Neuronal stem cell (in vitro differentiated cells): ENCODE measurements at regions not wholly inside any gene's neighbourhood (a gene's known extent, or its start where the extent isn't known, plus 50 kb on each side); places are given as distances from the start of the nearest gene placed in this dataset.

Experiments
- DNase-seq: peaks from one replicate; pipeline ENCODE4 v3.0.0-alpha.2; 2013; ENCODE audit warnings: low spot score
- H2AFZ ChIP-seq: one replicate; pipeline ENCODE4 v1.6.1; 2013; ENCODE audit warnings: mild to moderate bottlenecking, low read length, inconsistent platforms
- H2AK5ac ChIP-seq: 2 replicates; pipeline ENCODE4 v1.6.1; 2013; ENCODE audit warnings: low read depth, mild to moderate bottlenecking, inconsistent platforms, low read length, moderate library complexity, mixed read lengths
- H2BK120ac ChIP-seq: 2 replicates; pipeline ENCODE4 v1.6.1; 2013; ENCODE audit warnings: low read depth, mild to moderate bottlenecking, inconsistent platforms, low read length, moderate library complexity, mixed read lengths
- H2BK12ac ChIP-seq: one replicate; pipeline ENCODE4 v1.6.1; 2013; ENCODE audit warnings: low read length, inconsistent platforms
- H2BK15ac ChIP-seq: 2 replicates; pipeline ENCODE4 v1.6.1; 2013; ENCODE audit warnings: mild to moderate bottlenecking, low read length, inconsistent platforms, mixed read lengths
- H2BK5ac ChIP-seq: one replicate; pipeline ENCODE4 v1.6.1; 2013; ENCODE audit warnings: inconsistent platforms, mild to moderate bottlenecking, low read length, moderate library complexity
- H3K14ac ChIP-seq: one replicate; pipeline ENCODE4 v1.6.1; 2013; ENCODE audit warnings: low read length, inconsistent platforms
- H3K18ac ChIP-seq: 2 replicates; pipeline ENCODE4 v1.6.1; 2013; ENCODE audit warnings: low read length, inconsistent platforms
- H3K23ac ChIP-seq: 2 replicates; pipeline ENCODE4 v1.6.1; 2013; ENCODE audit warnings: low read depth, mild to moderate bottlenecking, mixed read lengths, low read length, inconsistent platforms; ENCODE audit not compliant: poor library complexity
- H3K27ac ChIP-seq: replicated peaks from 3 replicates; pipeline ENCODE4 v1.5.1; 2013; ENCODE audit warnings: low read length, inconsistent platforms
- H3K27me3 ChIP-seq, 3 experiments: 2 replicates each; pipeline ENCODE4 v1.6.1; 2013; ENCODE audit warnings: low read length in 3 of 3, mild to moderate bottlenecking in 2 of 3, inconsistent platforms in 1 of 3, low read depth in 1 of 3, mixed read lengths in 1 of 3, moderate library complexity in 1 of 3; ENCODE audit not compliant: control insufficient read depth in 3 of 3, insufficient read depth in 3 of 3
- H3K36me3 ChIP-seq, 2 donors: replicated peaks in 1 of 2; 2 replicates each; pipeline ENCODE4 v1.6.1; 2013; ENCODE audit warnings: low read length in 2 of 2; ENCODE audit not compliant: control insufficient read depth in 2 of 2, insufficient read depth in 2 of 2
- H3K4ac ChIP-seq: 2 replicates; pipeline ENCODE4 v1.6.1; 2013; ENCODE audit warnings: inconsistent platforms, mild to moderate bottlenecking, low read length, moderate library complexity
- H3K4me1 ChIP-seq, 2 donors: 1 replicate in 1 of 2; 2 replicates in 1 of 2; pipeline ENCODE4 v1.6.1; 2013; ENCODE audit warnings: low read length in 2 of 2, low read depth in 1 of 2; ENCODE audit not compliant: control insufficient read depth in 2 of 2, insufficient read depth in 1 of 2
- H3K4me2 ChIP-seq: one replicate; pipeline ENCODE4 v1.6.1; 2013; ENCODE audit warnings: mild to moderate bottlenecking, low read length, inconsistent platforms; ENCODE audit not compliant: insufficient read depth, poor library complexity, severe bottlenecking
- H3K4me3 ChIP-seq, 2 donors: 2 replicates each; pipeline ENCODE4 v1.5.1; 2013; ENCODE audit warnings: low read length in 2 of 2, mild to moderate bottlenecking in 2 of 2, inconsistent platforms in 1 of 2, moderate library complexity in 1 of 2
- H3K79me1 ChIP-seq: one replicate; pipeline ENCODE4 v1.6.1; 2013; ENCODE audit warnings: low read depth, mild to moderate bottlenecking, inconsistent platforms, low read length, moderate library complexity
- H3K9ac ChIP-seq: one replicate; pipeline ENCODE4 v1.6.1; 2013; ENCODE audit warnings: mild to moderate bottlenecking, low read depth, low read length, inconsistent platforms; ENCODE audit not compliant: poor library complexity
- H3K9me3 ChIP-seq, 2 donors: replicated peaks in 1 of 2; 2 replicates each; pipeline versions ENCODE3 to v1.6.1; 2013; ENCODE audit warnings: low read length in 2 of 2, mild to moderate bottlenecking in 2 of 2, inconsistent platforms in 1 of 2, low read depth in 1 of 2, mixed read lengths in 1 of 2, moderate library complexity in 1 of 2; ENCODE audit not compliant: control insufficient read depth in 2 of 2, insufficient read depth in 1 of 2
- H4K8ac ChIP-seq: one replicate; pipeline ENCODE4 v1.6.1; 2013; ENCODE audit warnings: low read depth, mild to moderate bottlenecking, inconsistent platforms, low read length, moderate library complexity
- H4K91ac ChIP-seq: one replicate; pipeline ENCODE4 v1.6.1; 2013; ENCODE audit warnings: low read length, low read depth, mild to moderate bottlenecking, inconsistent platforms; ENCODE audit not compliant: poor library complexity
- WGBS, 2 donors: extraction: QIAGEN DNeasy Blood & Tissue Kit; methylation state at CpG; one replicate each; pipeline ENCODE4 v1.1.7; 2013; ENCODE audit warnings: missing lambda C conversion rate in 2 of 2, mixed read lengths in 1 of 2; ENCODE audit not compliant: insufficient read length in 2 of 2, insufficient replicate concordance in 1 of 2; ENCODE audit errors: extremely low coverage in 2 of 2; 5-methylcytosine and 5-hydroxymethylcytosine counted together

GRCh38 chr6:139784222-139784769 is 409.8 kb upstream of the CITED2 start:
- no peak for DNase-seq
- H3K4ac ChIP-seq, result no peak overlapping the region
- no peak overlapping the region for H3K14ac ChIP-seq
- H2BK5ac ChIP-seq, result no peak overlapping the region
- H2BK15ac ChIP-seq, result no peak overlapping the region
- no peaks in the 10 kb centered on the region for H3K36me3 ChIP-seq
- no peak overlapping the region for H2AK5ac ChIP-seq
- no peak overlapping the region for H4K8ac ChIP-seq
- no peak overlapping the region for H4K91ac ChIP-seq
- no peak overlapping the region for H3K18ac ChIP-seq
- no peak overlapping the region for H3K4me2 ChIP-seq
- H3K9me3 ChIP-seq, result peaks cover 8 to 17% of the 10 kb centered on the region in 2 donors
- WGBS, 2 donors, result no CpG with 5 or more reads among the region's 2 CpGs
- peaks cover 0 to 2% of the 10 kb centered on the region in 2 donors for H3K4me1 ChIP-seq
- no peak overlapping the region for H3K27ac ChIP-seq
- no peaks in the 10 kb centered on the region for H3K27me3 ChIP-seq
- no peak overlapping the region for H3K4me3 ChIP-seq
- peaks cover 2% of the 10 kb centered on the region for H3K79me1 ChIP-seq
- H3K9ac ChIP-seq, result no peak overlapping the region
- no peak overlapping the region for H2BK12ac ChIP-seq
- no peak overlapping the region for H3K23ac ChIP-seq
- H2BK120ac ChIP-seq, result no peak overlapping the region
- H2AFZ ChIP-seq, result no peak overlapping the region

- DNase-seq, result no peak
- no peak overlapping the region for H2BK5ac ChIP-seq
- H2AFZ ChIP-seq, result no peak overlapping the region
- H3K9me3 ChIP-seq, result peaks cover 3 to 7% of the 10 kb centered on the region in 2 donors
- H2BK12ac ChIP-seq, result no peak overlapping the region
- no peak overlapping the region for H3K4me2 ChIP-seq
- no peak overlapping the region for H3K27ac ChIP-seq
- no peak overlapping the region for H2BK120ac ChIP-seq
- no peak overlapping the region for H3K18ac ChIP-seq
- no peak overlapping the region for H3K23ac ChIP-seq
- no peaks in the 10 kb centered on the region for H3K36me3 ChIP-seq
- H4K91ac ChIP-seq, result no peak overlapping the region
- H2BK15ac ChIP-seq, result no peak overlapping the region
- no peaks in the 10 kb centered on the region for H3K79me1 ChIP-seq
- H3K4ac ChIP-seq, result no peak overlapping the region
- H3K14ac ChIP-seq, result no peak overlapping the region
- no peak overlapping the region for H3K4me3 ChIP-seq
- no peak overlapping the region for H2AK5ac ChIP-seq
- no CpG with 5 or more reads among the region's 8 CpGs for WGBS, 2 donors
- H3K9ac ChIP-seq, result no peak overlapping the region
- peaks cover 20 to 33% of the 10 kb centered on the region in 2 donors for H3K4me1 ChIP-seq
- H4K8ac ChIP-seq, result no peak overlapping the region
- no peaks in the 10 kb centered on the region for H3K27me3 ChIP-seq
These were observed 405.7 kb upstream of the CITED2 start for GRCh38 chr6:139779988-139780774.

GRCh38 chr6:139778688-139779087 is 404.2 kb upstream of the CITED2 start:
- no peak overlapping the region for H4K91ac ChIP-seq
- no peak overlapping the region for H2BK12ac ChIP-seq
- H3K36me3 ChIP-seq, result no peaks in the 10 kb centered on the region
- no peak overlapping the region for H3K23ac ChIP-seq
- H3K9me3 ChIP-seq, result peaks cover 0 to under 1% of the 10 kb centered on the region in 2 donors
- H3K4me1 ChIP-seq, result peaks cover 22 to 33% of the 10 kb centered on the region in 2 donors
- WGBS, 2 donors, result no CpG with 5 or more reads among the region's 5 CpGs
- H2BK120ac ChIP-seq, result no peak overlapping the region
- no peak overlapping the region for H2AK5ac ChIP-seq
- H2BK5ac ChIP-seq, result no peak overlapping the region
- H3K27ac ChIP-seq, result no peak overlapping the region
- no peak overlapping the region for H3K14ac ChIP-seq
- H3K4me2 ChIP-seq, result no peak overlapping the region
- no peak overlapping the region for H2BK15ac ChIP-seq
- H3K9ac ChIP-seq, result no peak overlapping the region
- no peak for DNase-seq
- H3K18ac ChIP-seq, result peak overlapping the region; percentile 44
- no peak overlapping the region for H2AFZ ChIP-seq
- no peak overlapping the region for H3K4ac ChIP-seq
- H3K27me3 ChIP-seq, result no peaks in the 10 kb centered on the region
- no peaks in the 10 kb centered on the region for H3K79me1 ChIP-seq
- no peak overlapping the region for H3K4me3 ChIP-seq
- no peak overlapping the region for H4K8ac ChIP-seq

- peaks cover 22 to 33% of the 10 kb centered on the region in 2 donors for H3K4me1 ChIP-seq
- H4K8ac ChIP-seq, result no peak overlapping the region
- H3K4me3 ChIP-seq, result no peak overlapping the region
- peak overlapping the region; percentile 52 for H3K18ac ChIP-seq
- no peak overlapping the region for H2BK12ac ChIP-seq
- H3K23ac ChIP-seq, result no peak overlapping the region
- no peak overlapping the region for H2BK120ac ChIP-seq
- H3K9me3 ChIP-seq, result no peaks in the 10 kb centered on the region
- WGBS, 2 donors, result no CpG with 5 or more reads among the region's 4 CpGs
- no peak overlapping the region for H3K4ac ChIP-seq
- no peak overlapping the region for H3K14ac ChIP-seq
- no peak overlapping the region for H2BK5ac ChIP-seq
- no peaks in the 10 kb centered on the region for H3K79me1 ChIP-seq
- H3K9ac ChIP-seq, result no peak overlapping the region
- peak overlapping the region; percentile 60 for H3K27ac ChIP-seq
- no peak overlapping the region for H4K91ac ChIP-seq
- no peak overlapping the region for H3K4me2 ChIP-seq
- no peaks in the 10 kb centered on the region for H3K36me3 ChIP-seq
- no peak for DNase-seq
- H2AK5ac ChIP-seq, result no peak overlapping the region
- H2AFZ ChIP-seq, result peak overlapping the region; percentile 53
- H2BK15ac ChIP-seq, result no peak overlapping the region
- H3K27me3 ChIP-seq, result no peaks in the 10 kb centered on the region
These were observed 403.7 kb upstream of the CITED2 start for GRCh38 chr6:139778106-139778505.
